Epithelial cell of proximal tubule (primary cell): ENCODE measurements at regions not wholly inside any gene's neighbourhood (a gene's known extent, or its start where the extent isn't known, plus 50 kb on each side); places are given as distances from the start of the nearest gene placed in this dataset.

Source experiments
- DNase-seq: peaks from one replicate; pipeline ENCODE4 v3.0.0-alpha.2; 2011; ENCODE audit warnings: low read depth
- H3K4me3 ChIP-seq: 2 replicates; pipeline ENCODE4 v1.5.1; 2011; ENCODE audit warnings: low read depth, mild to moderate bottlenecking, low read length
- CTCF ChIP-seq: conservative IDR thresholded peaks from 2 replicates; pipeline ENCODE4 v1.5.1; 2012; ENCODE audit warnings: low read depth, mild to moderate bottlenecking, low read length

GRCh38 chr5:26282190-26282589 lies 756.2 kb downstream of the CDH9 start:
- H3K4me3 ChIP-seq, result no peak overlapping the region
- DNase-seq, result no peak
- TF ChIP-seq CTCF, result no peak

GRCh38 chr5:26278078-26278477 lies 760.3 kb downstream of the CDH9 start:
- DNase-seq, result no peak
- no peak overlapping the region for H3K4me3 ChIP-seq
- TF ChIP-seq CTCF, result no peak

GRCh38 chr5:26259081-26259480 lies 779.3 kb downstream of the CDH9 start:
- no peak for TF ChIP-seq CTCF
- no peak overlapping the region for H3K4me3 ChIP-seq
- DNase-seq, result no peak

GRCh38 chr5:26245321-26245720 lies 793.1 kb downstream of the CDH9 start:
- TF ChIP-seq CTCF, result no peak
- no peak overlapping the region for H3K4me3 ChIP-seq
- no peak for DNase-seq

- TF ChIP-seq CTCF, result no peak
- no peak for DNase-seq
- no peak overlapping the region for H3K4me3 ChIP-seq
Measured at GRCh38 chr5:26239588-26239987, 798.8 kb downstream of the CDH9 start.

GRCh38 chr5:26237489-26237888 lies 800.9 kb downstream of the CDH9 start:
- H3K4me3 ChIP-seq, result no peak overlapping the region
- no peak for DNase-seq
- no peak for TF ChIP-seq CTCF

GRCh38 chr5:26236936-26237335 lies 801.5 kb downstream of the CDH9 start:
- H3K4me3 ChIP-seq, result no peak overlapping the region
- TF ChIP-seq CTCF, result no peak

More at GRCh38 chr5:26236936-26237335, 801.5 kb downstream of the CDH9 start:
- DNase-seq, result no peak
